GM21717 (cell line): ENCODE measurements at regions not wholly inside any gene's neighbourhood (a gene's known extent, or its start where the extent isn't known, plus 50 kb on each side); places are given as distances from the start of the nearest gene placed in this dataset.

Experiments used
- ATAC-seq: cut with Tn5 transposase; IDR thresholded peaks from one replicate; pipeline ENCODE4 v1.9.1; 2021; ENCODE audit warnings: mild to moderate bottlenecking, moderate library complexity; ENCODE audit not compliant: unreplicated experiment

- ATAC-seq: no peak
Observed at GRCh38 chr10:131726967-131727366, 173.8 kb upstream of the PPP2R2D start.

- no peak for ATAC-seq
Observed at GRCh38 chr10:131727560-131727959, 173.2 kb upstream of the PPP2R2D start.

- no peak for ATAC-seq
Observed at GRCh38 chr10:131728286-131729228, 172.3 kb upstream of the PPP2R2D start.

- no peak for ATAC-seq
Observed at GRCh38 chr10:131729361-131729760, 171.4 kb upstream of the PPP2R2D start.

GRCh38 chr10:131729938-131730660, 170.7 kb upstream of the PPP2R2D start:
- no peak for ATAC-seq

- no peak for ATAC-seq
Observed at GRCh38 chr10:131730771-131731497, 169.9 kb upstream of the PPP2R2D start.

- ATAC-seq: no peak
Observed at GRCh38 chr10:131731780-131732630, 168.8 kb upstream of the PPP2R2D start.

- ATAC-seq: no peak
Observed at GRCh38 chr10:131732631-131733127, 168.1 kb upstream of the PPP2R2D start.

- no peak for ATAC-seq
Observed at GRCh38 chr10:131733596-131733995, 167.2 kb upstream of the PPP2R2D start.

- ATAC-seq: no peak
Observed at GRCh38 chr10:131735577-131735976, 165.2 kb upstream of the PPP2R2D start.

GRCh38 chr10:131736321-131736980, 164.4 kb upstream of the PPP2R2D start:
- ATAC-seq: no peak

GRCh38 chr10:131737543-131738395, 163.0 kb upstream of the PPP2R2D start:
- ATAC-seq: no peak

- ATAC-seq: no peak
Observed at GRCh38 chr10:131738396-131738735, 162.4 kb upstream of the PPP2R2D start.

- ATAC-seq: no peak
Observed at GRCh38 chr10:131739206-131739605, 161.6 kb upstream of the PPP2R2D start.

- ATAC-seq: no peak
Observed at GRCh38 chr10:131742500-131742951, 158.3 kb upstream of the PPP2R2D start.

- peak; percentile 60 for ATAC-seq
Observed at GRCh38 chr10:131743190-131744151, 157.3 kb upstream of the PPP2R2D start.

- ATAC-seq: no peak
Observed at GRCh38 chr10:131744346-131744745, 156.5 kb upstream of the PPP2R2D start.

- ATAC-seq: no peak
Observed at GRCh38 chr10:131745591-131745990, 155.2 kb upstream of the PPP2R2D start.
